ENCODE measurements at regions not wholly inside any gene's neighbourhood (a gene's known extent, or its start where the extent isn't known, plus 50 kb on each side); places are given as distances from the start of the nearest gene placed in this dataset.

DNA sequence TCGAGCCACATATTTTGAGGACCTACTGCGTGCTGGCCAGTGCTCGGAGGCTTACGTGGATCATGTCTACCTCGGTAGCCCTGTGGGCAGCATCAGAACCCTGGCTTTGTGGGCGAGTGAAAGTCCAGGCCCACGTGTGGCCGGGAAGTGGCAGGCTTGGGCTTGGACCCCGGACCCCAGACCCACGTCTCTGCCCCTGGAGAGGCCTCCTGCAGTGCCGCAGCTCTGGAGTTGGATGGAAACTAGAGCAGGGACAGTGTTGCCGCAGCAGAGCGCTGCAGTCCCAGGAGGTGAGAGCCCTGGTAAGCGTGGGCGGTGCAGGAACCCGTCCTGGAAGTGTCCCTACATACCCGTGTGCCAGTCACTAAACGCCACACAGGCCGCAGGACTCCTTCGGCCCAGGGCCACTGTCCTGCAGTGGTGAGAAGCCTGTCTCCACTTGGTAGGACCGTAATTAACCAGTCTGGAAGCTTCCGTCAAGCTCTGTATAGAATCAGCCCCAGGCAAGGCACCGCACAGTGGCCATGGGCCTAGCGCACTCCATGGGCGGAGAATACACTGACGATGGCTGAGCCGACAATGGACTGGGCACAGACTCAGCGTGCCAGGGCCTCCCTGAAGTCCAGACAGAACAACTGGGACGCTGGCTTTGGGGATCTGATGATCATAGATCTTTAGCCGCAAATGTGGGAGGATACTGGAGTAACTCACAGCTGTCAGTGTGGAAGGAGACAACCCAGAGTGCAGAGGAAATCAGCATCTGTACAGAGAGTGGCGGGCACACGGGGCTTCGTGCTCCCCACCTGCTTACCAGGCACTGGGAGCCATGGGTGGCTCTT lies 219.5 kb downstream of the KIF26A start:
- TF ChIP-seq, protein P1, sequence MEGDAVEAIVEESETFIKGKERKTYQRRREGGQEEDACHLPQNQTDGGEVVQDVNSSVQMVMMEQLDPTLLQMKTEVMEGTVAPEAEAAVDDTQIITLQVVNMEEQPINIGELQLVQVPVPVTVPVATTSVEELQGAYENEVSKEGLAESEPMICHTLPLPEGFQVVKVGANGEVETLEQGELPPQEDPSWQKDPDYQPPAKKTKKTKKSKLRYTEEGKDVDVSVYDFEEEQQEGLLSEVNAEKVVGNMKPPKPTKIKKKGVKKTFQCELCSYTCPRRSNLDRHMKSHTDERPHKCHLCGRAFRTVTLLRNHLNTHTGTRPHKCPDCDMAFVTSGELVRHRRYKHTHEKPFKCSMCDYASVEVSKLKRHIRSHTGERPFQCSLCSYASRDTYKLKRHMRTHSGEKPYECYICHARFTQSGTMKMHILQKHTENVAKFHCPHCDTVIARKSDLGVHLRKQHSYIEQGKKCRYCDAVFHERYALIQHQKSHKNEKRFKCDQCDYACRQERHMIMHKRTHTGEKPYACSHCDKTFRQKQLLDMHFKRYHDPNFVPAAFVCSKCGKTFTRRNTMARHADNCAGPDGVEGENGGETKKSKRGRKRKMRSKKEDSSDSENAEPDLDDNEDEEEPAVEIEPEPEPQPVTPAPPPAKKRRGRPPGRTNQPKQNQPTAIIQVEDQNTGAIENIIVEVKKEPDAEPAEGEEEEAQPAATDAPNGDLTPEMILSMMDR (conservative IDR thresholded peaks at IDR 0.05; ENCODE audit: low read depth, low read length), result no peak
- no peak for TF ChIP-seq EZH2 (IDR thresholded peaks at IDR 0.05; ENCODE audit: borderline replicate concordance, low read depth, low read length, poor library complexity, severe bottlenecking)
